HG02970 (cell line): ENCODE measurements at regions not wholly inside any gene's neighbourhood (a gene's known extent, or its start where the extent isn't known, plus 50 kb on each side); places are given as distances from the start of the nearest gene placed in this dataset.
"Not testable (repeated sequence)": the region's sequence is repeated elsewhere in the genome, so short reads cannot be mapped to it uniquely, and the experiment has no call there.

ENCODE experiments used
- ATAC-seq: cut with Tn5 transposase; IDR thresholded peaks from one replicate; pipeline ENCODE4 v1.9.1; 2021; ENCODE audit warnings: mild to moderate bottlenecking, moderate library complexity, moderate number of reproducible peaks; ENCODE audit not compliant: unreplicated experiment, low FRiP score

- no peak for ATAC-seq
Observed at GRCh38 chr13:87736849-87737385, 65.7 kb downstream of the SLITRK5 start.

GRCh38 chr13:87754097-87754496 lies 82.9 kb downstream of the SLITRK5 start:
- no peak for ATAC-seq

- ATAC-seq = no peak
Observed at GRCh38 chr13:87769445-87769844, 98.3 kb downstream of the SLITRK5 start.

- ATAC-seq = no peak
Observed at GRCh38 chr13:87777387-87777786, 106.2 kb downstream of the SLITRK5 start.

- no peak for ATAC-seq
Observed at GRCh38 chr13:87778128-87778527, 107.0 kb downstream of the SLITRK5 start.

GRCh38 chr13:87779426-87779825 lies 108.3 kb downstream of the SLITRK5 start:
- no peak for ATAC-seq

GRCh38 chr13:87783366-87783765 lies 112.2 kb downstream of the SLITRK5 start:
- ATAC-seq = no peak

GRCh38 chr13:87788363-87788762 lies 117.2 kb downstream of the SLITRK5 start:
- ATAC-seq = no peak

- no peak for ATAC-seq
Observed at GRCh38 chr13:87792878-87793277, 121.7 kb downstream of the SLITRK5 start.

- no peak for ATAC-seq
Observed at GRCh38 chr13:87798536-87798935, 127.4 kb downstream of the SLITRK5 start.

GRCh38 chr13:87810391-87810801 lies 139.2 kb downstream of the SLITRK5 start:
- no peak for ATAC-seq

- ATAC-seq = no peak
Observed at GRCh38 chr13:87810920-87811344, 139.8 kb downstream of the SLITRK5 start.

- ATAC-seq = no peak
Observed at GRCh38 chr13:87814403-87814802, 143.2 kb downstream of the SLITRK5 start.

- ATAC-seq = no peak
Observed at GRCh38 chr13:87820241-87820640, 149.1 kb downstream of the SLITRK5 start.

GRCh38 chr13:87821512-87821911 lies 150.3 kb downstream of the SLITRK5 start:
- ATAC-seq = no peak

GRCh38 chr13:87826301-87826700 lies 155.1 kb downstream of the SLITRK5 start:
- ATAC-seq = not testable (repeated sequence)

GRCh38 chr13:87827479-87827878 lies 156.3 kb downstream of the SLITRK5 start:
- no peak for ATAC-seq

- ATAC-seq = no peak
Observed at GRCh38 chr13:87837522-87837921, 166.4 kb downstream of the SLITRK5 start.

GRCh38 chr13:87837946-87838345 lies 166.8 kb downstream of the SLITRK5 start:
- ATAC-seq = no peak

- no peak for ATAC-seq
Observed at GRCh38 chr13:87851410-87851809, 180.2 kb downstream of the SLITRK5 start.

- ATAC-seq = no peak
Observed at GRCh38 chr13:87855553-87855952, 184.4 kb downstream of the SLITRK5 start.

- no peak for ATAC-seq
Observed at GRCh38 chr13:87859261-87859660, 188.1 kb downstream of the SLITRK5 start.

- no peak for ATAC-seq
Observed at GRCh38 chr13:87867426-87867825, 196.3 kb downstream of the SLITRK5 start.
